ENCODE measurements at regions not wholly inside any gene's neighbourhood (a gene's known extent, or its start where the extent isn't known, plus 50 kb on each side); places are given as distances from the start of the nearest gene placed in this dataset.

DNA sequence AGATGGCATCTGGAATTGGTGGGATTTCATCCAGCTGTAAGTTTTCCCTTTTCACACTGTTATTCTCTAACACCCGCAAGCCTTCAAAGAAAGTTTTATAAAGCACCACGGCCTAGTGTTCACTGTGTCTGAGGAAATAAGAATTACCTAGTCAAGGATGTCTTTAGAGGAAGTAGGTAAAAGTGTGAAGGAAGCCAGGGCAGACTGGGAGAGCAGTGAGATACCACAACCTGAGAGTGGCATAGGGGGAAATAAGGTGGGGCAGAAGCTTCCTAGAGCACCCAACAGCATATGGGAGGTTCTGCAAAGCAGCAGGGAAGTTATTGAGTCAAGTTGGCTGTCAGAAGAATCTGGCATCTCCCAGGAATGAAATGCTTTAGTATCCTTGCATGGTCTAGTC lies 241.2 kb downstream of the CETN3 start:
- WGBS (ENCODE audit: low lambda C conversion rate, missing lambda C conversion rate): 91% methylated on average over 2 of the region's 2 CpGs
- no peak overlapping the region for H3K4me3 ChIP-seq
- H3K4me1 ChIP-seq (ENCODE audit: insufficient read depth): no peaks in the 10 kb centered on the region
- DNase-seq (ENCODE audit: low spot score): no peak
- H3K9me3 ChIP-seq (ENCODE audit: low read depth): no peaks in the 10 kb centered on the region
- no peaks in the 10 kb centered on the region for H3K36me3 ChIP-seq (replicated peaks; ENCODE audit: insufficient read depth, low read depth)
- H2AFZ ChIP-seq: no peak overlapping the region
- H3K27me3 ChIP-seq: no peaks in the 10 kb centered on the region
- no peaks in the 10 kb centered on the region for H4K20me1 ChIP-seq (ENCODE audit: insufficient read depth, poor library complexity, severe bottlenecking)
- H3K9me2 ChIP-seq (replicated peaks; ENCODE audit: insufficient read depth): no peaks in the 10 kb centered on the region
- H3K4me2 ChIP-seq: no peak overlapping the region
- no peaks in the 10 kb centered on the region for H3K79me2 ChIP-seq
- H3K27ac ChIP-seq: no peak overlapping the region
- no peak for TF ChIP-seq EZH2 (IDR thresholded peaks at IDR 0.05; ENCODE audit: borderline replicate concordance)
- TF ChIP-seq, protein P1, sequence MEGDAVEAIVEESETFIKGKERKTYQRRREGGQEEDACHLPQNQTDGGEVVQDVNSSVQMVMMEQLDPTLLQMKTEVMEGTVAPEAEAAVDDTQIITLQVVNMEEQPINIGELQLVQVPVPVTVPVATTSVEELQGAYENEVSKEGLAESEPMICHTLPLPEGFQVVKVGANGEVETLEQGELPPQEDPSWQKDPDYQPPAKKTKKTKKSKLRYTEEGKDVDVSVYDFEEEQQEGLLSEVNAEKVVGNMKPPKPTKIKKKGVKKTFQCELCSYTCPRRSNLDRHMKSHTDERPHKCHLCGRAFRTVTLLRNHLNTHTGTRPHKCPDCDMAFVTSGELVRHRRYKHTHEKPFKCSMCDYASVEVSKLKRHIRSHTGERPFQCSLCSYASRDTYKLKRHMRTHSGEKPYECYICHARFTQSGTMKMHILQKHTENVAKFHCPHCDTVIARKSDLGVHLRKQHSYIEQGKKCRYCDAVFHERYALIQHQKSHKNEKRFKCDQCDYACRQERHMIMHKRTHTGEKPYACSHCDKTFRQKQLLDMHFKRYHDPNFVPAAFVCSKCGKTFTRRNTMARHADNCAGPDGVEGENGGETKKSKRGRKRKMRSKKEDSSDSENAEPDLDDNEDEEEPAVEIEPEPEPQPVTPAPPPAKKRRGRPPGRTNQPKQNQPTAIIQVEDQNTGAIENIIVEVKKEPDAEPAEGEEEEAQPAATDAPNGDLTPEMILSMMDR (IDR thresholded peaks at IDR 0.05; ENCODE audit: poor library complexity): no peak

DNA sequence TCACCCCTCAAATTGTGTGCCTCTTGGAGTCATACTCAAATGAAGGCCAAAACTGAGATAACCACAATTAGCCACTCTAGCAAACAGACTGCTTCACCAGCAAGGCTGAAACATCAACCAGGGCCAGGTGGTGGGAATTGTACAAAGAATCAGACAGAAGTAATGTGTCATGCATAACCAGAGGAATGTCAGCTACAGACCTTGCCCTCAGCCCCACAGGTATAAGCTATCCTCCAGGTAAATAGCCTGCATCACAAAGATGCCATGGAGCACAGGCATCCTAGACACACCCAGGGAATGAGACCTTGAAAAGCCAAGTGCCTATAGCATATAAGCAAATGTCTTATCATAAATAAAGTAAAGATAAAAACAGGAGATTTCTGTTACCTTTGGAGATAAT lies 242.7 kb downstream of the CETN3 start:
- Histone ChIP-seq H2AFZ (no peak overlapping the region), H3K4me3 (no peak overlapping the region), H3K4me2 (no peak overlapping the region), H3K79me2 (no peaks in the 10 kb centered on the region), H3K4me1 (ENCODE audit: insufficient read depth) (no peaks in the 10 kb centered on the region), H3K9me2 (replicated peaks; ENCODE audit: insufficient read depth) (no peaks in the 10 kb centered on the region), H3K9me3 (ENCODE audit: low read depth) (no peaks in the 10 kb centered on the region), H4K20me1 (ENCODE audit: insufficient read depth, poor library complexity, severe bottlenecking) (no peaks in the 10 kb centered on the region), H3K27me3 (no peaks in the 10 kb centered on the region), H3K27ac (no peak overlapping the region), H3K36me3 (replicated peaks; ENCODE audit: insufficient read depth, low read depth) (no peaks in the 10 kb centered on the region)
- no peak for DNase-seq (ENCODE audit: low spot score)
- TF ChIP-seq EZH2phosphoT487 (IDR thresholded peaks at IDR 0.05; ENCODE audit: low read depth, severe bottlenecking, unreplicated experiment): no peak
- TF ChIP-seq EZH2 (IDR thresholded peaks at IDR 0.05; ENCODE audit: borderline replicate concordance): no peak

DNA sequence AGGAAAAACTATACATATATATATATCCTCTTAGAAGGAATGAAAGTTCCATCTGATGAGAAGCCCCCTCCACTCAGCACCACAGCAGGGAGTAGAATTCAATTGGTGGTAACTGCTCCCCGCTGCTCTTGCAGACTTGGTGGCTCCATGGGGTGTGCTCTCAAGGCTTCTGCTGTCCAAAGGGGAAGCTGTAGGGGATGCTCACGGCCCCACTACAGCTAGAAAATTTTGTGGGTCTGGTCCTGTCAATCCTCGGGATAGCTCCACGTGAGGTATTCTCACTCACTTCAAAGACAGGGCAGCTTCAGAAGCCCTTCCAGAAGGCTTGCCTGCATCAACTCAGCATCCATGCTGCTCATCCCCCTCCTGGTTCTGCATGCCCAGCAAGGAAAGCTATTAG lies 247.2 kb downstream of the CETN3 start:
- Histone ChIP-seq H3K79me2 (no peaks in the 10 kb centered on the region), H3K9me3 (ENCODE audit: low read depth) (no peaks in the 10 kb centered on the region), H3K27ac (no peak overlapping the region), H3K4me1 (ENCODE audit: insufficient read depth) (no peaks in the 10 kb centered on the region), H3K27me3 (no peaks in the 10 kb centered on the region), H3K4me2 (no peak overlapping the region), H3K9me2 (replicated peaks; ENCODE audit: insufficient read depth) (no peaks in the 10 kb centered on the region), H3K4me3 (no peak overlapping the region), H2AFZ (no peak overlapping the region), H4K20me1 (ENCODE audit: insufficient read depth, poor library complexity, severe bottlenecking) (no peaks in the 10 kb centered on the region), H3K36me3 (replicated peaks; ENCODE audit: insufficient read depth, low read depth) (no peaks in the 10 kb centered on the region)
- WGBS (ENCODE audit: low lambda C conversion rate, missing lambda C conversion rate): 56% methylated on average over 4 of the region's 4 CpGs
- no peak for DNase-seq (ENCODE audit: low spot score)
- TF ChIP-seq, protein P1 (IDR thresholded peaks at IDR 0.05; ENCODE audit: poor library complexity): no peak
- TF ChIP-seq EZH2 (IDR thresholded peaks at IDR 0.05; ENCODE audit: borderline replicate concordance) (no peak), EZH2phosphoT487 (IDR thresholded peaks at IDR 0.05; ENCODE audit: low read depth, severe bottlenecking, unreplicated experiment) (no peak)

DNA sequence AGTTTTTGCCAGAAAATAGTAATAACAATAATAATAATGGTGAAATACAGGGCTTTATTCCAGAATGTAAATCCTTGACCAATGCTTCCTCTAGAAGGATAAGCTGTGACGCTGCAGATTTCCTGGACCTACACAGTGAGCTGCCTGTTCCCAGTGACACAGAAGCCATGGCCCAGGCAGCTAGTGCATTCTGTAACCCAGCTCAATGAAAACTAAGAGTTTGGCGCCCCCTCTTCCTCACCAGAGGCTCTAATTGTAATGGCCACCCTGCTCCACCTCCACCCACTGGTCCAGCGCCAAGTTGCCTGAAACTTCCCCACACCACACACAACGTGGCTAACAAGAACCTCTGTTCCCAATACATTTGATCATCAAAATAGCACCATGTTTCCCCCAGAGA lies 248.1 kb downstream of the CETN3 start:
- Histone ChIP-seq H3K4me2 (no peak overlapping the region), H4K20me1 (ENCODE audit: insufficient read depth, poor library complexity, severe bottlenecking) (no peaks in the 10 kb centered on the region), H3K27me3 (no peaks in the 10 kb centered on the region), H3K4me3 (no peak overlapping the region), H3K36me3 (replicated peaks; ENCODE audit: insufficient read depth, low read depth) (no peaks in the 10 kb centered on the region), H3K79me2 (no peaks in the 10 kb centered on the region), H2AFZ (no peak overlapping the region), H3K27ac (no peak overlapping the region), H3K4me1 (ENCODE audit: insufficient read depth) (no peaks in the 10 kb centered on the region), H3K9me2 (replicated peaks; ENCODE audit: insufficient read depth) (no peaks in the 10 kb centered on the region), H3K9me3 (ENCODE audit: low read depth) (no peaks in the 10 kb centered on the region)
- 56% methylated on average over 4 of the region's 4 CpGs for WGBS (ENCODE audit: low lambda C conversion rate, missing lambda C conversion rate)
- TF ChIP-seq, protein P1 (IDR thresholded peaks at IDR 0.05; ENCODE audit: poor library complexity): peak; percentile 35
- no peak for TF ChIP-seq EZH2phosphoT487 (IDR thresholded peaks at IDR 0.05; ENCODE audit: low read depth, severe bottlenecking, unreplicated experiment)
- DNase-seq (ENCODE audit: low spot score): peak; percentile 39
